CD14-positive monocyte (primary cell): ENCODE measurements at regions not wholly inside any gene's neighbourhood (a gene's known extent, or its start where the extent isn't known, plus 50 kb on each side); places are given as distances from the start of the nearest gene placed in this dataset.

ENCODE experiments used
- DNase-seq, 3 donors: peaks; one replicate each; pipeline ENCODE4 v3.0.0-alpha.2; 2011 to 2022
- H2AFZ ChIP-seq: 2 replicates; pipeline ENCODE4 v1.6.0; 2012; ENCODE audit warnings: mild to moderate bottlenecking, low read depth, low read length, inconsistent platforms; ENCODE audit not compliant: insufficient read depth, poor library complexity, severe bottlenecking
- H3K27ac ChIP-seq, 2 donors: 1 replicate in 1 of 2; 2 replicates in 1 of 2; pipeline ENCODE4 v1.5.1; 2012 to 2013; ENCODE audit warnings: low read length in 2 of 2, control low read depth in 1 of 2, inconsistent platforms in 1 of 2, low read depth in 1 of 2, mild to moderate bottlenecking in 1 of 2
- H3K27me3 ChIP-seq, 2 donors: one replicate each; pipeline versions ENCODE4 v1.6.0 to v1.6.1; 2011 to 2013; ENCODE audit warnings: low read length in 2 of 2; ENCODE audit not compliant: control insufficient read depth in 2 of 2, insufficient read depth in 2 of 2
- H3K36me3 ChIP-seq, 2 donors: replicated peaks in 1 of 2; 1 replicate in 1 of 2; 2 replicates in 1 of 2; pipeline versions ENCODE4 v1.5.1 to v1.6.1; 2012 to 2013; ENCODE audit warnings: low read length in 2 of 2, control low read depth in 1 of 2, inconsistent platforms in 1 of 2, mild to moderate bottlenecking in 1 of 2; ENCODE audit not compliant: insufficient read depth in 2 of 2, control insufficient read depth in 1 of 2
- H3K4me1 ChIP-seq, 2 donors: 1 replicate in 1 of 2; 2 replicates in 1 of 2; pipeline versions ENCODE4 v1.5.1 to v1.6.1; 2012 to 2013; ENCODE audit warnings: low read length in 2 of 2, control low read depth in 1 of 2, inconsistent platforms in 1 of 2, mild to moderate bottlenecking in 1 of 2, moderate library complexity in 1 of 2; ENCODE audit not compliant: insufficient read depth in 2 of 2, control insufficient read depth in 1 of 2
- H3K4me2 ChIP-seq: replicated peaks from 2 replicates; pipeline ENCODE3; 2012; ENCODE audit warnings: low read length, moderate library complexity, mild to moderate bottlenecking; ENCODE audit not compliant: poor library complexity, severe bottlenecking; ENCODE audit errors: extremely low read depth
- H3K4me3 ChIP-seq, 3 experiments: fragments of 200-600 bp in 1 of 3; sonication (generic) in 1 of 3; replicated peaks in 1 of 3; 1 replicate in 2 of 3; 2 replicates in 1 of 3; pipeline ENCODE4 v1.5.1; 2011 to 2013; ENCODE audit warnings: low read length in 3 of 3, mild to moderate bottlenecking in 3 of 3, control low read depth in 2 of 3, low read depth in 2 of 3, inconsistent platforms in 1 of 3, moderate library complexity in 1 of 3
- H3K79me2 ChIP-seq: 2 replicates; pipeline ENCODE4 v1.6.0; 2012; ENCODE audit warnings: mild to moderate bottlenecking, control low read depth, inconsistent platforms, low read length, moderate library complexity; ENCODE audit not compliant: insufficient read depth
- H3K9ac ChIP-seq: 2 replicates; pipeline ENCODE4 v1.6.0; 2017; ENCODE audit warnings: low read length, mild to moderate bottlenecking; ENCODE audit not compliant: insufficient read depth, poor library complexity, severe bottlenecking
- H3K9me3 ChIP-seq, 2 donors: replicated peaks in 1 of 2; 1 replicate in 1 of 2; 2 replicates in 1 of 2; pipeline versions ENCODE4 v1.5.1 to v1.6.1; 2012 to 2013; ENCODE audit warnings: low read length in 2 of 2, control low read depth in 1 of 2; ENCODE audit not compliant: control insufficient read depth in 1 of 2, insufficient read depth in 1 of 2
- H4K20me1 ChIP-seq: 2 replicates; pipeline ENCODE4 v1.6.0; 2012; ENCODE audit warnings: mild to moderate bottlenecking, low read length, control low read depth, moderate library complexity; ENCODE audit not compliant: insufficient read depth
- H3K27ac Mint-ChIP-seq, 7 donors: one replicate each; pipeline ENCODE4 v1.8.0; 2020; ENCODE audit warnings: mild to moderate bottlenecking in 7 of 7, mixed read lengths in 7 of 7, moderate library complexity in 6 of 7, inconsistent platforms in 2 of 7
- H3K27me3 Mint-ChIP-seq, 3 donors: one replicate each; pipeline ENCODE4 v1.8.0; 2021 to 2022; ENCODE audit warnings: low read depth in 3 of 3, mild to moderate bottlenecking in 3 of 3, mixed read lengths in 3 of 3, moderate library complexity in 3 of 3, inconsistent platforms in 1 of 3
- H3K36me3 Mint-ChIP-seq, 2 donors: one replicate each; pipeline ENCODE4 v1.8.0; 2020; ENCODE audit warnings: mixed read lengths in 2 of 2, inconsistent platforms in 1 of 2, mild to moderate bottlenecking in 1 of 2
- H3K4me1 Mint-ChIP-seq: one replicate; pipeline ENCODE4 v1.8.0; 2020; ENCODE audit warnings: mild to moderate bottlenecking, mixed read lengths
- H3K4me3 Mint-ChIP-seq, 2 donors: one replicate each; pipeline ENCODE4 v1.8.0; 2020; ENCODE audit warnings: mild to moderate bottlenecking in 2 of 2, mixed read lengths in 2 of 2, moderate library complexity in 1 of 2
- H3K9me3 Mint-ChIP-seq, 7 donors: one replicate each; pipeline ENCODE4 v1.8.0; 2020 to 2022; ENCODE audit warnings: mixed read lengths in 7 of 7, mild to moderate bottlenecking in 6 of 7, moderate library complexity in 6 of 7, inconsistent platforms in 2 of 7
- CTCF ChIP-seq: fragments of 200-600 bp; IDR thresholded peaks from one replicate; pipeline ENCODE4 v1.8.0; 2022; ENCODE audit warnings: antibody characterized with exemption, mild to moderate bottlenecking
- WGBS: methylation state at CpG from one replicate; pipeline ENCODE4 v1.1.5; 2013; ENCODE audit warnings: missing lambda C conversion rate; ENCODE audit not compliant: insufficient coverage; 5-methylcytosine and 5-hydroxymethylcytosine counted together
- intact Hi-C, 2 donors: fragments of 100-400 bp; cut with micrococcal nuclease; formaldehyde crosslinking; loops; one replicate each; pipeline versions ENCODE4 v1.15.0 to v1.15.1; 2023

DNA sequence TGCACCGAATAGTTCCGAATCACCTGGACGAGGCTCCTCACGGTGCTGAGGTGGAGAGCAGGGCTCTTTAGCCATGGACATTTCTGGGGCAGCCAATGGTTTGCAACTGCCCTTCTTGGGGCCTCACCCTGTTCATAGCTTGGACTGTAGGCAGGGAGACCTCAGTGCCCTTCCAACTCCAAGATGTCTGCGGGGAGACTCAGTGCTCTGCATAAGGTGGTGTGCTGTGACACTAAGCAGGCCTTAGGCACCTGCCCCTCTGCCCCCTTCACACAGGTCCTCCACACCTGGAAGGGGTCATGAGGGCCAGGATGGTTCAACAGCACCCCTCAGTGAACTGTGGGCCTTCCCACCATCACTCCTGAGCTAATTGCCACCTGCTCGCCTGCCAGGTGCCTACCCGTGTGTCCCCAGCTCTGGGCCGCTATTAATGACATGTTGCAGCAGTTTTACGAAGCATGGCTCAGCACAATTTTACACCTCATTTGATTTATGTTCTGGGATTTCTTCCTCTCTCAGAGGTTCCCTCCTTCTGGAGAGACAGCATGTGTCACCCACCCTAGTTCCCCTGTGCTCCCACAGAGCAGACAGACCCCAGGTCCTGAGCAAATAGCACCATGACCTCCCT is 101.2 kb upstream of the SMAD3 start:
- no peak overlapping the region for H3K4me3 ChIP-seq
- H3K9ac ChIP-seq: no peak overlapping the region
- no peak for TF ChIP-seq CTCF
- H3K36me3 Mint-ChIP-seq: no peaks in the 10 kb centered on the region
- no peak overlapping the region for H3K4me2 ChIP-seq
- peak overlapping the region in 6 of 7 donors; percentile 49 to 73 (median 62) for H3K27ac Mint-ChIP-seq
- H3K9me3 Mint-ChIP-seq: no peaks in the 10 kb centered on the region
- H4K20me1 ChIP-seq: no peaks in the 10 kb centered on the region
- peaks cover 0 to 4% (median 2%) of the 10 kb centered on the region in 3 donors for H3K27me3 Mint-ChIP-seq
- no peak overlapping the region for H2AFZ ChIP-seq
- no peak for DNase-seq
- H3K36me3 ChIP-seq: no peaks in the 10 kb centered on the region
- H3K79me2 ChIP-seq: no peaks in the 10 kb centered on the region
- peak overlapping the region in 1 of 2 donors; percentile 24 for H3K27ac ChIP-seq
- H3K4me1 ChIP-seq: peaks cover 8 to 11% of the 10 kb centered on the region in 2 donors
- intact Hi-C loops: no loop called here
- peaks cover 9% of the 10 kb centered on the region for H3K4me1 Mint-ChIP-seq
- no peak overlapping the region for H3K4me3 Mint-ChIP-seq
- H3K9me3 ChIP-seq: no peaks in the 10 kb centered on the region
- H3K27me3 ChIP-seq: no peaks in the 10 kb centered on the region
- 93% methylated on average over 9 of the region's 9 CpGs for WGBS

- Histone ChIP-seq H4K20me1 (no peaks in the 10 kb centered on the region), H3K27ac (no peak overlapping the region), H2AFZ (no peak overlapping the region), H3K4me2 (no peak overlapping the region), H3K27me3 (no peaks in the 10 kb centered on the region), H3K79me2 (no peaks in the 10 kb centered on the region), H3K9me3 (no peaks in the 10 kb centered on the region), H3K9ac (no peak overlapping the region), H3K4me1 (peaks cover 8 to 11% of the 10 kb centered on the region in 2 donors), H3K4me3 (no peak overlapping the region), H3K36me3 (no peaks in the 10 kb centered on the region)
- Mint-ChIP-seq H3K36me3 (no peaks in the 10 kb centered on the region), H3K9me3 (no peaks in the 10 kb centered on the region), H3K27me3 (peaks cover 0 to 1% (median under 1%) of the 10 kb centered on the region in 3 donors), H3K4me1 (peaks cover 9% of the 10 kb centered on the region), H3K27ac (peak overlapping the region in 5 of 7 donors; percentile 7 to 82 (median 47)), H3K4me3 (no peak overlapping the region)
- intact Hi-C loops: loop anchor here in 1 of 2 donors (5.0 kb wide), 2 partner anchors 43 to 78 kb away; no protein-coding TSS in a partner anchor
- no peak for TF ChIP-seq CTCF
- 94% methylated on average over 5 of the region's 9 CpGs for WGBS
- DNase-seq: no peak
These were observed 100.6 kb upstream of the SMAD3 start for GRCh38 chr15:66964791-66965190.
